SK-N-SH treated with all-trans-retinoic acid at 6 μM for 48 hours (cell line): ENCODE measurements at regions not wholly inside any gene's neighbourhood (a gene's known extent, or its start where the extent isn't known, plus 50 kb on each side); places are given as distances from the start of the nearest gene placed in this dataset.
A peak's percentile ranks its signal among the peaks of the same experiment; 100 is the strongest.
"Not testable (repeated sequence)": the region's sequence is repeated elsewhere in the genome, so short reads cannot be mapped to it uniquely, and the experiment has no call there.

ENCODE experiments used
- ISL1 ChIP-seq: fragments of 250-450 bp; sonication (Bioruptor Pico); IDR thresholded peaks from 2 replicates; pipeline ENCODE4 v2.1.2; 2022; ENCODE audit warnings: mild to moderate bottlenecking, moderate library complexity
- PPARA ChIP-seq: fragments of 250-450 bp; sonication (Bioruptor Pico); IDR thresholded peaks from 2 replicates; pipeline ENCODE4 v1.5.0; 2020; ENCODE audit warnings: mild to moderate bottlenecking, borderline replicate concordance
- ZNF565 ChIP-seq: fragments of 450-650 bp; formaldehyde crosslinking; conservative IDR thresholded peaks from 2 replicates; pipeline ENCODE4 v1.5.0; 2020; ENCODE audit warnings: low read depth, mild to moderate bottlenecking, moderate library complexity
- ZNF8 ChIP-seq: fragments of 450-650 bp; formaldehyde crosslinking; IDR thresholded peaks from 2 replicates; pipeline ENCODE4 v1.5.0; 2020; ENCODE audit warnings: mild to moderate bottlenecking, moderate library complexity
- TF ChIP-seq, protein P1 (sequence below): fragments of 250-450 bp; sonication (Bioruptor Pico); IDR thresholded peaks from 2 replicates; pipeline ENCODE4 v1.5.1; 2020; ENCODE audit warnings: low read depth, mild to moderate bottlenecking, moderate library complexity
- TF ChIP-seq, protein P2 (sequence below): fragments of 250-450 bp; sonication (Bioruptor Pico); IDR thresholded peaks from 2 replicates; pipeline ENCODE4 v1.8.0; 2020; ENCODE audit warnings: mild to moderate bottlenecking, moderate library complexity, borderline replicate concordance

DNA sequence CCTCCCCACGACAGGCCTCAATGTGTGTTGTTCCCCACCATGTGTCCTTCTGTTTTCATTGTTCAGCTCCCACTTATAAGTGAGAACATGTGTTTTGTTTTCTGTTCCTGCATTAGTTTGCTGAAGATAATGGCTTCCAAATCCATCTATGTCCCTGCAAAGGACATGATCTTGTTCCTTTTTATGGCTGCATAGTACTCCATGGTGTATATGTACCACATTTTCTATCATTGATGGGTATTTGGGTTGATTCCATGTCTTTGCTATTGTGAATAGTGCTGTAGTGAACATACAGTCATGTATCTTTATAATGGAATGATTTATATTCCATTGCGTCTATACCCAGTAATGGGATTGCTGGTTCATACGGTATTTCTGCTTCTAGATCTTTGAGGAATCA lies 71.5 kb upstream of the RGPD5 start:
- TF ChIP-seq ISL1 (CRISPR knock-in tag); PPARA (CRISPR knock-in tag); ZNF565: not testable (repeated sequence)
- TF ChIP-seq, protein P1, sequence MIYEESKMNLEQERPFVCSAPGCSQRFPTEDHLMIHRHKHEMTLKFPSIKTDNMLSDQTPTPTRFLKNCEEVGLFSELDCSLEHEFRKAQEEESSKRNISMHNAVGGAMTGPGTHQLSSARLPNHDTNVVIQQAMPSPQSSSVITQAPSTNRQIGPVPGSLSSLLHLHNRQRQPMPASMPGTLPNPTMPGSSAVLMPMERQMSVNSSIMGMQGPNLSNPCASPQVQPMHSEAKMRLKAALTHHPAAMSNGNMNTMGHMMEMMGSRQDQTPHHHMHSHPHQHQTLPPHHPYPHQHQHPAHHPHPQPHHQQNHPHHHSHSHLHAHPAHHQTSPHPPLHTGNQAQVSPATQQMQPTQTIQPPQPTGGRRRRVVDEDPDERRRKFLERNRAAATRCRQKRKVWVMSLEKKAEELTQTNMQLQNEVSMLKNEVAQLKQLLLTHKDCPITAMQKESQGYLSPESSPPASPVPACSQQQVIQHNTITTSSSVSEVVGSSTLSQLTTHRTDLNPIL (CRISPR knock-in tag), result not testable (repeated sequence)
- TF ChIP-seq, protein P2, sequence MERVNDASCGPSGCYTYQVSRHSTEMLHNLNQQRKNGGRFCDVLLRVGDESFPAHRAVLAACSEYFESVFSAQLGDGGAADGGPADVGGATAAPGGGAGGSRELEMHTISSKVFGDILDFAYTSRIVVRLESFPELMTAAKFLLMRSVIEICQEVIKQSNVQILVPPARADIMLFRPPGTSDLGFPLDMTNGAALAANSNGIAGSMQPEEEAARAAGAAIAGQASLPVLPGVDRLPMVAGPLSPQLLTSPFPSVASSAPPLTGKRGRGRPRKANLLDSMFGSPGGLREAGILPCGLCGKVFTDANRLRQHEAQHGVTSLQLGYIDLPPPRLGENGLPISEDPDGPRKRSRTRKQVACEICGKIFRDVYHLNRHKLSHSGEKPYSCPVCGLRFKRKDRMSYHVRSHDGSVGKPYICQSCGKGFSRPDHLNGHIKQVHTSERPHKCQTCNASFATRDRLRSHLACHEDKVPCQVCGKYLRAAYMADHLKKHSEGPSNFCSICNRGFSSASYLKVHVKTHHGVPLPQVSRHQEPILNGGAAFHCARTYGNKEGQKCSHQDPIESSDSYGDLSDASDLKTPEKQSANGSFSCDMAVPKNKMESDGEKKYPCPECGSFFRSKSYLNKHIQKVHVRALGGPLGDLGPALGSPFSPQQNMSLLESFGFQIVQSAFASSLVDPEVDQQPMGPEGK (CRISPR knock-in tag), result not testable (repeated sequence)
- peak; percentile 53; the same call in 1 of the 2 replicates for TF ChIP-seq ZNF8 (CRISPR knock-in tag)
